Chondrocyte (in vitro differentiated cells): ENCODE measurements at regions not wholly inside any gene's neighbourhood (a gene's known extent, or its start where the extent isn't known, plus 50 kb on each side); places are given as distances from the start of the nearest gene placed in this dataset.
A peak's percentile ranks its signal among the peaks of the same experiment; 100 is the strongest.

ENCODE experiments used
- DNase-seq: peaks from one replicate; pipeline ENCODE4 v3.0.0; 2021; ENCODE audit warnings: mixed read lengths, low spot score
- H3K27ac Mint-ChIP-seq: one replicate; pipeline ENCODE4 v1.8.0; 2021; ENCODE audit warnings: mild to moderate bottlenecking, moderate library complexity, mixed read lengths; ENCODE audit not compliant: unreplicated experiment
- H3K27me3 Mint-ChIP-seq: 2 replicates; pipeline ENCODE4 v1.8.0; 2021; ENCODE audit warnings: low read depth, mixed read lengths
- H3K36me3 Mint-ChIP-seq: 2 replicates; pipeline ENCODE4 v1.8.0; 2021; ENCODE audit warnings: low read depth, mixed read lengths
- H3K4me1 Mint-ChIP-seq: 2 replicates; pipeline ENCODE4 v1.8.0; 2021; ENCODE audit warnings: low read depth, mild to moderate bottlenecking, mixed read lengths
- H3K4me3 Mint-ChIP-seq: one replicate; pipeline ENCODE4 v1.8.0; 2021; ENCODE audit warnings: mild to moderate bottlenecking, moderate library complexity, mixed read lengths; ENCODE audit not compliant: unreplicated experiment
- H3K9me3 Mint-ChIP-seq: 2 replicates; pipeline ENCODE4 v1.8.0; 2021; ENCODE audit warnings: low read depth, mixed read lengths
- CTCF ChIP-seq: fragments of 200-600 bp; sonication (generic); IDR thresholded peaks from 2 replicates; pipeline ENCODE4 v1.5.0; 2021; ENCODE audit warnings: antibody characterized with exemption, mild to moderate bottlenecking, moderate library complexity

DNA sequence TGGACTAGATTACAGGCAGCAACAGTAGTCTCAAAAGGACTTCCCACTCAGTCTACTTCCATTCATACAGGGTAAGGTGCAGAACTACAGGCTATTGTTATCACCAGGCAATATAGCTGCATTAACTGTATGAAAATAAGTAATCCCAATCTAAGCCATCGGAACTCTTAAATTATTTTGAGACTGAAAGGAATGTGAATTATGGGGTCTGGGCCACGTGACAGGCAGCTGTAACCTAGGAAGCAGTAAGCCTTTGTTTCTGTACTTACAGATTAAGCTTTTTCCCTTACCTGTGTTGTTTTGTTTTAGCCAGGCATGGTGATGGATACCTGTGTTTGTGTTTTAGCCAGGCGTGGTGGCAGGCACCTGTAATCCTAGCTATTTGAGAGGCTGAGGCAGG, 152.4 kb upstream of the TRIM24 start:
- H3K4me1 Mint-ChIP-seq = no peaks in the 10 kb centered on the region
- no peaks in the 10 kb centered on the region for H3K9me3 Mint-ChIP-seq
- no peak for DNase-seq
- H3K27me3 Mint-ChIP-seq = no peaks in the 10 kb centered on the region
- H3K4me3 Mint-ChIP-seq = no peak overlapping the region
- no peak overlapping the region for H3K27ac Mint-ChIP-seq
- no peaks in the 10 kb centered on the region for H3K36me3 Mint-ChIP-seq
- no peak for TF ChIP-seq CTCF

- H3K4me1 Mint-ChIP-seq = no peaks in the 10 kb centered on the region
- H3K9me3 Mint-ChIP-seq = no peaks in the 10 kb centered on the region
Observed at GRCh38 chr7:138308136-138308535, 151.9 kb upstream of the TRIM24 start.

GRCh38 chr7:138309186-138309585, 150.9 kb upstream of the TRIM24 start:
- no peak for TF ChIP-seq CTCF

More at GRCh38 chr7:138308136-138308535, 151.9 kb upstream of the TRIM24 start:
- H3K4me3 Mint-ChIP-seq = no peak overlapping the region
- no peak overlapping the region for H3K27ac Mint-ChIP-seq
- H3K36me3 Mint-ChIP-seq = no peaks in the 10 kb centered on the region
- DNase-seq = no peak
- no peaks in the 10 kb centered on the region for H3K27me3 Mint-ChIP-seq
- no peak for TF ChIP-seq CTCF

DNA sequence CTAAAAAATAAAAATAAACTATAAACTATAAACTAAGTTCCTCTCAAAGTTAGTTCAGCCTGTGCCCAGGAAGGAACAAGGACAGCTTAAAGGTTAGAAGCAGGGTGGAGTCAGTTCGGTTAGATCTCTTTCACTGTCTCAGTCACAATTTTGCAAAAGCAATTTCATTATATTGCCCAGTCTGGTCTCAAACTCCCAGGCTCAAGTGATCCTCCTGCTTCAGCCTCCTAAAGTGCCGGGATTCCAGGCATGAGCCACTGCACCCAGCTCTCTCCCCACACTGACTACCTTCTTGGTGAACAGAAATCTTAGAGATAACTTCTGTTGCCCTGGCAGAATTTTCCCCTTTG, 146.3 kb upstream of the TRIM24 start:
- Mint-ChIP-seq H3K27ac (no peak overlapping the region), H3K9me3 (peaks cover 16% of the 10 kb centered on the region)
- TF ChIP-seq CTCF = no peak

More at GRCh38 chr7:138309186-138309585, 150.9 kb upstream of the TRIM24 start:
- H3K4me1 Mint-ChIP-seq = peaks cover 4% of the 10 kb centered on the region
- no peak overlapping the region for H3K4me3 Mint-ChIP-seq
- no peaks in the 10 kb centered on the region for H3K36me3 Mint-ChIP-seq
- no peak overlapping the region for H3K27ac Mint-ChIP-seq
- no peaks in the 10 kb centered on the region for H3K9me3 Mint-ChIP-seq
- DNase-seq = no peak
- no peaks in the 10 kb centered on the region for H3K27me3 Mint-ChIP-seq

DNA sequence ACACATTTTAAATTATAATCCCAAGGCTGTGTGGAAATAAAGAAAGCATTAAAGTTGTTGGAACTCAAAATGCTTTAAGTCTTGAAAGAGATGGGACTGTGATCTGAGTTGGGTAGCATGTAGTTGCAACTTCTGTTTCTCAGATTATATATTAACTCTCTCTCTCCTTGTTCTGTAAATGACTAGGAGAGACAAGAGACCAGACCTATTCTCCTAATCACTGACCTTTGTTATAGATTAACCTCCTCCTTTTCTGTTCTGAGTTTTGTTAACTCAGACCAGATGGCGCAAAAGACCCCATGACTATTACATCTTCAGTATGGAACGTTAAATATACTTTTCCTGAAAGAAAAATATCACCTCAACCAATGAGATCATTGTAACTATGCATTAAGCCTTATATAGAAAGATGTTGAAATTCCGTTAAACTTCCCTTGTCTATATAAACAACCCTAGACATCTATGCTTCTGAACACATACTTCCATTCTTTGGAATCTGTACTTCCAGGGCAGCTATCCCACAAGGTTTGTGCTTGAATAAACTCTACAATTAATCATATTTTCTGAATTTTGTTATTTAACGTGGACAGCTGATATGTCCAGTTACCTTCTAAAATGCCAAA, 143.5 kb upstream of the TRIM24 start:
- H3K27ac Mint-ChIP-seq = peak overlapping the region; percentile 55
- no peak overlapping the region for H3K4me3 Mint-ChIP-seq
- H3K36me3 Mint-ChIP-seq = peaks cover 8% of the 10 kb centered on the region
- H3K9me3 Mint-ChIP-seq = peaks cover 19% of the 10 kb centered on the region
- no peaks in the 10 kb centered on the region for H3K27me3 Mint-ChIP-seq
- DNase-seq = no peak
- H3K4me1 Mint-ChIP-seq = peaks cover 16% of the 10 kb centered on the region
- no peak for TF ChIP-seq CTCF

More for the DNA sequence above, 146.3 kb upstream of the TRIM24 start:
- H3K4me3 Mint-ChIP-seq = no peak overlapping the region
- DNase-seq = no peak
- peaks cover 16% of the 10 kb centered on the region for H3K4me1 Mint-ChIP-seq
- H3K27me3 Mint-ChIP-seq = no peaks in the 10 kb centered on the region
- H3K36me3 Mint-ChIP-seq = peaks cover 5% of the 10 kb centered on the region
